ENCODE measurements at regions not wholly inside any gene's neighbourhood (a gene's known extent, or its start where the extent isn't known, plus 50 kb on each side); places are given as distances from the start of the nearest gene placed in this dataset.

- no peak for TF ChIP-seq CTCF (IDR thresholded peaks at IDR 0.05)
- TF ChIP-seq POLR2A (IDR thresholded peaks at IDR 0.05), result no peak
Observed at GRCh38 chr14:79989990-79990389, 221.3 kb downstream of the DIO2 start.
